SK-N-MC (cell line): ENCODE measurements at regions not wholly inside any gene's neighbourhood (a gene's known extent, or its start where the extent isn't known, plus 50 kb on each side); places are given as distances from the start of the nearest gene placed in this dataset.

Source experiments
- DNase-seq: peaks from one replicate; pipeline ENCODE4 v3.0.0-alpha.2; 2011; ENCODE audit warnings: low read depth, low spot score
- H3K27ac ChIP-seq: fragments of 200-600 bp; sonication (generic); 2 replicates; pipeline ENCODE4 v1.5.1; 2016; ENCODE audit warnings: mixed run types
- H3K36me3 ChIP-seq: fragments of 200-600 bp; sonication (generic); 2 replicates; pipeline ENCODE4 v1.6.1; 2017; ENCODE audit warnings: antibody characterized with exemption, low read length, mixed read lengths; ENCODE audit not compliant: insufficient read depth
- H3K4me3 ChIP-seq: fragments of 200-600 bp; sonication (generic); 2 replicates; pipeline ENCODE4 v1.5.1; 2016
- H3K9ac ChIP-seq: fragments of 200-600 bp; sonication (generic); 2 replicates; pipeline ENCODE4 v1.8.0; 2017; ENCODE audit warnings: mixed run types, mixed read lengths; ENCODE audit not compliant: insufficient read length
- H3K9me3 ChIP-seq: fragments of 200-600 bp; sonication (generic); 2 replicates; pipeline ENCODE4 v1.6.1; 2017; ENCODE audit warnings: low read depth, mild to moderate bottlenecking, antibody characterized with exemption, low read length, moderate library complexity, mixed read lengths
- EZH2 ChIP-seq: fragments of 200-600 bp; sonication (generic); IDR thresholded peaks from one replicate; pipeline ENCODE4 v1.6.1; 2017; ENCODE audit warnings: antibody characterized with exemption
- FOXP2 ChIP-seq: optimal IDR thresholded peaks from 2 replicates; pipeline ENCODE3; 2011; ENCODE audit warnings: mild to moderate bottlenecking, moderate library complexity; ENCODE audit not compliant: insufficient read depth; ENCODE audit errors: extremely low read length, control extremely low read depth
- POLR2AphosphoS5 ChIP-seq: IDR thresholded peaks from 2 replicates; pipeline ENCODE4 v1.6.1; 2012; ENCODE audit warnings: mild to moderate bottlenecking, low read depth, low read length, borderline replicate concordance

- no peak for DNase-seq
- no peaks in the 10 kb centered on the region for H3K9me3 ChIP-seq
- no peak overlapping the region for H3K4me3 ChIP-seq
- no peak for TF ChIP-seq EZH2
- TF ChIP-seq POLR2AphosphoS5, result no peak
- no peak for TF ChIP-seq FOXP2
- H3K9ac ChIP-seq, result no peak overlapping the region
- no peak overlapping the region for H3K27ac ChIP-seq
- H3K36me3 ChIP-seq, result no peaks in the 10 kb centered on the region
Measured at GRCh38 chr12:118501489-118501888, 125.1 kb downstream of the SUDS3 start.

DNA sequence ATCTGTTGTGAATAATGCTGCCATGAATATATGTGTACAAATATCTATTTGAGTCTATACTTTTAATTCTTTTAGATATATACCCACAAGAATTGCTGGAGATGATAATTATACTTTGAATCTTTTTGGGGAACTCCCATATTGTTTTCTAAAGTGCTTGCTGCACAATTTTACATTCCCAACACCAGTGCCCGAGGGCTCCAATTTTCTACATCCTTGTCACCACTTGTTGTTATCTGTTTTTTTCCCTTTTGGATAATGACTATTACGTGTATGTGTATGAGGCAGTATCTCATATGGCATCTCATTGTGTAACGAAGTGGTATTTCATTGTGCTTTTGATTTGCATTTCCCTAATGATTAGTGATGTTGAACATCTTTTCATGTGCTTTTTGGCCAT, 127.1 kb downstream of the SUDS3 start:
- Histone ChIP-seq H3K36me3 (no peaks in the 10 kb centered on the region), H3K9me3 (no peaks in the 10 kb centered on the region), H3K9ac (no peak overlapping the region), H3K27ac (no peak overlapping the region), H3K4me3 (no peak overlapping the region)
- no peak for DNase-seq
- TF ChIP-seq EZH2 (no peak), POLR2AphosphoS5 (no peak), FOXP2 (no peak)

GRCh38 chr12:118512669-118513068, 136.3 kb downstream of the SUDS3 start:
- no peak overlapping the region for H3K4me3 ChIP-seq
- TF ChIP-seq EZH2, result no peak
- no peak for TF ChIP-seq POLR2AphosphoS5
- TF ChIP-seq FOXP2, result no peak
- H3K9me3 ChIP-seq, result no peaks in the 10 kb centered on the region
- no peak overlapping the region for H3K9ac ChIP-seq
- DNase-seq, result no peak
- no peaks in the 10 kb centered on the region for H3K36me3 ChIP-seq
- H3K27ac ChIP-seq, result no peak overlapping the region

GRCh38 chr12:118513611-118514010, 137.3 kb downstream of the SUDS3 start:
- no peak for DNase-seq
- Histone ChIP-seq H3K27ac (no peak overlapping the region), H3K36me3 (no peaks in the 10 kb centered on the region), H3K9ac (no peak overlapping the region), H3K9me3 (no peaks in the 10 kb centered on the region), H3K4me3 (no peak overlapping the region)
- TF ChIP-seq EZH2 (no peak), POLR2AphosphoS5 (no peak), FOXP2 (no peak)

- no peak for DNase-seq
- TF ChIP-seq FOXP2, result no peak
- no peak for TF ChIP-seq EZH2
- no peak for TF ChIP-seq POLR2AphosphoS5
Measured at GRCh38 chr12:118514297-118514696, 137.9 kb downstream of the SUDS3 start.

GRCh38 chr12:118520214-118521035, 144.1 kb downstream of the SUDS3 start:
- TF ChIP-seq FOXP2 (no peak), POLR2AphosphoS5 (no peak), EZH2 (no peak)
- H3K9me3 ChIP-seq, result no peaks in the 10 kb centered on the region
- H3K36me3 ChIP-seq, result no peaks in the 10 kb centered on the region
- no peak overlapping the region for H3K4me3 ChIP-seq
- no peak overlapping the region for H3K9ac ChIP-seq
- DNase-seq, result no peak
- no peak overlapping the region for H3K27ac ChIP-seq

More at GRCh38 chr12:118514297-118514696, 137.9 kb downstream of the SUDS3 start:
- Histone ChIP-seq H3K9me3 (no peaks in the 10 kb centered on the region), H3K4me3 (no peak overlapping the region), H3K9ac (no peak overlapping the region), H3K36me3 (no peaks in the 10 kb centered on the region), H3K27ac (no peak overlapping the region)

- H3K27ac ChIP-seq, result no peak overlapping the region
- H3K36me3 ChIP-seq, result no peaks in the 10 kb centered on the region
- no peak overlapping the region for H3K9ac ChIP-seq
- DNase-seq, result no peak
- no peaks in the 10 kb centered on the region for H3K9me3 ChIP-seq
- TF ChIP-seq EZH2 (no peak), POLR2AphosphoS5 (no peak), FOXP2 (no peak)
- no peak overlapping the region for H3K4me3 ChIP-seq
Measured at GRCh38 chr12:118521036-118521370, 144.6 kb downstream of the SUDS3 start.

DNA sequence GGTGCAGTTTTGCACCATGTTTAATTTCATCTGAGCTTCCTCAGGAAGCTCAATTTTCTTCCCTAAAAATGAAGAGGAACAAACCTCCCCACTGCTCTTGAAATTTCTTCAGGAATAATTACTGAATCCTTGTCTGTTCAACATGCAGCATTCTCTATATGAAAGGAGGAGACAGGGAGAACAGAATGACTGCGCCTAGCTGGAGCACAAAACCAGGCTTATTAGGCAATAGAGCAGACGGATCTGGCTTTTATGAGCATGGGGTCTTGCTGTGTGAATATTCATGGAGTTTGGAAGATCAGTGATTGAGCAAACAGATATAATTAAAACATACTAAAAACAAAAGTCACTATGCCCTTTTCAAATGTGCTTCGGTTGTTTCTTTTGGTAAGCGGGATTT, 148.1 kb downstream of the SUDS3 start:
- no peak for DNase-seq
- no peaks in the 10 kb centered on the region for H3K36me3 ChIP-seq
- TF ChIP-seq EZH2 (no peak), POLR2AphosphoS5 (no peak), FOXP2 (no peak)
- no peaks in the 10 kb centered on the region for H3K9me3 ChIP-seq
- H3K27ac ChIP-seq, result no peak overlapping the region
- H3K4me3 ChIP-seq, result no peak overlapping the region
- no peak overlapping the region for H3K9ac ChIP-seq

- no peak overlapping the region for H3K4me3 ChIP-seq
- no peak overlapping the region for H3K9ac ChIP-seq
- H3K9me3 ChIP-seq, result no peaks in the 10 kb centered on the region
- no peak overlapping the region for H3K27ac ChIP-seq
- no peak for TF ChIP-seq FOXP2
- TF ChIP-seq EZH2, result no peak
- no peak for TF ChIP-seq POLR2AphosphoS5
- no peak for DNase-seq
- H3K36me3 ChIP-seq, result no peaks in the 10 kb centered on the region
Measured at GRCh38 chr12:118525216-118525615, 148.9 kb downstream of the SUDS3 start.
